IMR-90 (cell line): ENCODE measurements at regions not wholly inside any gene's neighbourhood (a gene's known extent, or its start where the extent isn't known, plus 50 kb on each side); places are given as distances from the start of the nearest gene placed in this dataset.

Experiments used
- ATAC-seq: fragments of 200-7000 bp; cut with Tn5 transposase; 2 replicates; pipeline ENCODE4 v1.9.1; 2020; ENCODE audit warnings: low read depth, mild to moderate bottlenecking, moderate library complexity
- BruUV-seq: library from RNA; stranded (reverse); fragments of 400-500 nt; replicated peaks from 2 replicates; lab custom pipeline; 2021; lab: Mats Ljungman, UMichigan
- CTCF ChIA-PET: fragments of 300-600 bp; formaldehyde crosslinking; extraction: SDS; loops from one replicate; lab custom pipeline; 2021; ENCODE audit warnings: antibody characterized with exemption; lab: Yijun Ruan, JAX
- POLR2A ChIA-PET: fragments of 300-600 bp; sonication (Branson Sonifier 250); formaldehyde crosslinking; loops from one replicate; lab custom pipeline; 2022; ENCODE audit warnings: antibody characterized with exemption; ENCODE audit not compliant: unreplicated experiment; lab: Charles Lee
- DNase-seq: peaks from one replicate; pipeline ENCODE4 v3.0.0; 2013
- H2AFZ ChIP-seq: replicated peaks from 2 replicates; pipeline ENCODE3; 2013; ENCODE audit warnings: low read length, mild to moderate bottlenecking; ENCODE audit not compliant: poor library complexity
- H2AK5ac ChIP-seq: 2 replicates; pipeline ENCODE4 v1.6.1; 2013; ENCODE audit warnings: low read depth, low read length, inconsistent platforms
- H2AK9ac ChIP-seq: replicated peaks from 2 replicates; pipeline ENCODE3; 2013; ENCODE audit warnings: mild to moderate bottlenecking, low read depth, low read length, moderate library complexity; ENCODE audit not compliant: poor library complexity
- H2BK120ac ChIP-seq: 2 replicates; pipeline ENCODE4 v1.6.1; 2013; ENCODE audit warnings: low read depth, low read length, inconsistent platforms
- H2BK15ac ChIP-seq: 3 replicates; pipeline ENCODE4 v1.6.1; 2013; ENCODE audit warnings: low read depth, low read length, inconsistent platforms
- H2BK20ac ChIP-seq: 2 replicates; pipeline ENCODE4 v1.6.1; 2013; ENCODE audit warnings: low read depth, mild to moderate bottlenecking, inconsistent platforms, low read length, moderate library complexity
- H2BK5ac ChIP-seq: 2 replicates; pipeline ENCODE4 v1.6.1; 2013; ENCODE audit warnings: mild to moderate bottlenecking, low read depth, low read length, inconsistent platforms; ENCODE audit not compliant: poor library complexity, severe bottlenecking
- H3K14ac ChIP-seq: replicated peaks from 2 replicates; pipeline ENCODE4 v1.6.1; 2013; ENCODE audit warnings: low read depth, low read length, inconsistent platforms
- H3K18ac ChIP-seq: 2 replicates; pipeline ENCODE4 v1.6.1; 2013; ENCODE audit warnings: low read depth, low read length, control low read depth
- H3K23ac ChIP-seq: 2 replicates; pipeline ENCODE4 v1.6.1; 2013; ENCODE audit warnings: low read depth, low read length, inconsistent platforms
- H3K27ac ChIP-seq: 2 replicates; pipeline ENCODE4 v1.5.1; 2013; ENCODE audit warnings: mild to moderate bottlenecking, control low read depth, low read length; ENCODE audit not compliant: insufficient read depth
- H3K27me3 ChIP-seq: 2 replicates; pipeline ENCODE4 v1.6.1; 2013; ENCODE audit warnings: low read length; ENCODE audit not compliant: control insufficient read depth, insufficient read depth
- H3K36me3 ChIP-seq: 2 replicates; pipeline ENCODE4 v1.6.1; 2013; ENCODE audit warnings: low read length, mixed read lengths; ENCODE audit not compliant: control insufficient read depth, insufficient read depth
- H3K4ac ChIP-seq: 2 replicates; pipeline ENCODE4 v1.6.1; 2013; ENCODE audit warnings: low read depth, low read length, inconsistent platforms
- H3K4me1 ChIP-seq: 2 replicates; pipeline ENCODE4 v1.6.1; 2013; ENCODE audit warnings: low read length, mixed read lengths; ENCODE audit not compliant: control insufficient read depth, insufficient read depth
- H3K4me2 ChIP-seq: 2 replicates; pipeline ENCODE4 v1.6.1; 2013; ENCODE audit warnings: low read depth, mild to moderate bottlenecking, control low read depth, low read length, moderate library complexity
- H3K4me3 ChIP-seq: 2 replicates; pipeline ENCODE4 v1.5.1; 2013; ENCODE audit warnings: low read depth, mild to moderate bottlenecking, control low read depth, low read length, moderate library complexity; ENCODE audit not compliant: insufficient read depth
- H3K56ac ChIP-seq: 2 replicates; pipeline ENCODE4 v1.6.1; 2013; ENCODE audit warnings: low read length, inconsistent platforms; ENCODE audit not compliant: insufficient read depth; ENCODE audit errors: extremely low read depth
- H3K79me1 ChIP-seq, 2 experiments: 2 replicates each; pipeline ENCODE4 v1.6.1; 2013; ENCODE audit warnings: low read length in 2 of 2, inconsistent platforms in 1 of 2, low read depth in 1 of 2
- H3K9ac ChIP-seq: 2 replicates; pipeline ENCODE4 v1.6.1; 2013; ENCODE audit warnings: low read depth, low read length, control low read depth
- H3K9me1 ChIP-seq: 2 replicates; pipeline ENCODE4 v1.6.1; 2013; ENCODE audit warnings: low read length, inconsistent platforms; ENCODE audit not compliant: insufficient read depth
- H3K9me3 ChIP-seq: 2 replicates; pipeline ENCODE4 v1.6.1; 2013; ENCODE audit warnings: low read length; ENCODE audit not compliant: control insufficient read depth, insufficient read depth
- H4K20me1 ChIP-seq: 2 replicates; pipeline ENCODE4 v1.6.1; 2013; ENCODE audit warnings: low read length, inconsistent platforms; ENCODE audit not compliant: insufficient read depth
- H4K5ac ChIP-seq: 2 replicates; pipeline ENCODE4 v1.6.1; 2013; ENCODE audit warnings: mild to moderate bottlenecking, low read depth, low read length, control low read depth
- H4K8ac ChIP-seq, 2 experiments: 2 replicates each; pipeline ENCODE4 v1.6.1; 2013; ENCODE audit warnings: low read depth in 2 of 2, low read length in 2 of 2, control low read depth in 1 of 2, inconsistent platforms in 1 of 2
- H4K91ac ChIP-seq: 2 replicates; pipeline ENCODE4 v1.6.1; 2013; ENCODE audit warnings: low read depth, low read length, inconsistent platforms; ENCODE audit not compliant: insufficient read depth
- CHD1 ChIP-seq: IDR thresholded peaks from 2 replicates; pipeline ENCODE4 v1.6.1; 2012; ENCODE audit warnings: low read depth, low read length, improper control_type of control experiment
- FOS ChIP-seq: fragments of 150-350 bp; IDR thresholded peaks from 2 replicates; pipeline ENCODE4 v1.6.1; 2016; ENCODE audit warnings: low read depth, low read length
- MAFK ChIP-seq: IDR thresholded peaks from 2 replicates; pipeline ENCODE4 v1.6.1; 2012; ENCODE audit warnings: low read depth, low read length, improper control_type of control experiment
- MXI1 ChIP-seq: IDR thresholded peaks from 2 replicates; pipeline ENCODE4 v1.6.1; 2012; ENCODE audit warnings: low read depth, mild to moderate bottlenecking, low read length, moderate library complexity, borderline replicate concordance
- POLR2A ChIP-seq: IDR thresholded peaks from 2 replicates; pipeline ENCODE4 v1.6.1; 2012; ENCODE audit warnings: mild to moderate bottlenecking, low read depth, low read length
- RAD21 ChIP-seq: IDR thresholded peaks from 2 replicates; pipeline ENCODE4 v1.6.1; 2012; ENCODE audit warnings: low read length, improper control_type of control experiment
- RCOR1 ChIP-seq: IDR thresholded peaks from 2 replicates; pipeline ENCODE4 v1.6.1; 2012; ENCODE audit warnings: mild to moderate bottlenecking, low read length, improper control_type of control experiment; ENCODE audit not compliant: insufficient replicate concordance
- WGBS, 2 experiments: methylation state at CpG; one replicate each; pipeline versions ENCODE4 v1.1.5 to v1.1.7; 2013; ENCODE audit warnings: missing lambda C conversion rate in 2 of 2; ENCODE audit not compliant: insufficient read length in 1 of 2; ENCODE audit errors: extremely low coverage in 2 of 2; 5-methylcytosine and 5-hydroxymethylcytosine counted together
- dilution Hi-C: fragments of 300-500 bp; cut with HindIII; formaldehyde crosslinking; loops from one replicate; pipeline ENCODE4 v1.14.3; 2018; ENCODE audit warnings: low sequenced_read_pairs; ENCODE audit not compliant: unreplicated experiment
- in situ Hi-C: fragments of 300-500 bp; cut with MboI; formaldehyde crosslinking; loops from 3 replicates; pipeline ENCODE4 v1.14.3; 2019; ENCODE audit warnings: low sequenced_read_pairs, inconsistent platforms, mixed read lengths
- intact Hi-C: fragments of 100-400 bp; cut with micrococcal nuclease; formaldehyde crosslinking; loops from 2 replicates; pipeline ENCODE4 v1.10.0; 2022

- H4K8ac ChIP-seq, result no peak overlapping the region
- no peak overlapping the region for H4K5ac ChIP-seq
- no peak overlapping the region for H3K56ac ChIP-seq
- peaks cover 11% of the 10 kb centered on the region for H3K9me3 ChIP-seq
- H2BK15ac ChIP-seq, result no peak overlapping the region
- DNase-seq, result no peak
- H3K4me2 ChIP-seq, result no peak overlapping the region
- 30% methylated on average over 2 of the region's 6 CpGs; no CpG with 5 or more reads in 1 of the 2 experiments for WGBS, 2 experiments
- no peak overlapping the region for H2AFZ ChIP-seq
- ATAC-seq, result no peak
- CTCF ChIA-PET, result no interaction called here
- no peaks in the 10 kb centered on the region for H4K20me1 ChIP-seq
- TF ChIP-seq CHD1 (no peak), MAFK (no peak), MXI1 (no peak), POLR2A (no peak), RCOR1 (no peak), FOS (no peak), RAD21 (no peak)
- H3K4ac ChIP-seq, result no peak overlapping the region
- H3K9ac ChIP-seq, result no peak overlapping the region
- H2BK5ac ChIP-seq, result no peak overlapping the region
- POLR2A ChIA-PET, result no interaction called here
- no peak overlapping the region for H2AK5ac ChIP-seq
- no peaks in the 10 kb centered on the region for H3K27me3 ChIP-seq
- H3K9me1 ChIP-seq, result no peaks in the 10 kb centered on the region
- H3K36me3 ChIP-seq, result no peaks in the 10 kb centered on the region
- H3K4me1 ChIP-seq, result no peaks in the 10 kb centered on the region
- BruUV-seq, result no TSS peak
- no peak overlapping the region for H3K4me3 ChIP-seq
- H2AK9ac ChIP-seq, result no peak overlapping the region
- H3K18ac ChIP-seq, result no peak overlapping the region
- H3K27ac ChIP-seq, result no peak overlapping the region
- no peak overlapping the region for H3K23ac ChIP-seq
- intact Hi-C loops (no loop called here), dilution Hi-C loops (no loop called here), in situ Hi-C loops (no loop called here)
- H4K91ac ChIP-seq, result no peak overlapping the region
- H2BK120ac ChIP-seq, result no peak overlapping the region
- no peaks in the 10 kb centered on the region for H3K79me1 ChIP-seq
- H2BK20ac ChIP-seq, result no peak overlapping the region
- no peak overlapping the region for H3K14ac ChIP-seq
Observed at GRCh38 chr1:34296059-34296458, 119.4 kb downstream of the C1orf94 start.
